ENCODE measurements at regions not wholly inside any gene's neighbourhood (a gene's known extent, or its start where the extent isn't known, plus 50 kb on each side); places are given as distances from the start of the nearest gene placed in this dataset.

- no peak for DNase-seq (ENCODE audit: low spot score)
Observed at GRCh38 chr10:78391585-78391984, 357.9 kb downstream of the RPS24 start.

GRCh38 chr10:78392197-78392596 lies 358.5 kb downstream of the RPS24 start:
- DNase-seq (ENCODE audit: low spot score): no peak

GRCh38 chr10:78393094-78393493 lies 359.4 kb downstream of the RPS24 start:
- no peak for DNase-seq (ENCODE audit: low spot score)

- DNase-seq (ENCODE audit: low spot score): no peak
Observed at GRCh38 chr10:78394047-78394446, 360.4 kb downstream of the RPS24 start.

- no peak for DNase-seq (ENCODE audit: low spot score)
Observed at GRCh38 chr10:78395162-78395561, 361.5 kb downstream of the RPS24 start.

- no peak for DNase-seq (ENCODE audit: low spot score)
Observed at GRCh38 chr10:78396754-78397153, 363.1 kb downstream of the RPS24 start.

GRCh38 chr10:78397786-78398185 lies 364.1 kb downstream of the RPS24 start:
- DNase-seq (ENCODE audit: low spot score): no peak

GRCh38 chr10:78398382-78398781 lies 364.7 kb downstream of the RPS24 start:
- no peak for DNase-seq (ENCODE audit: low spot score)

- DNase-seq (ENCODE audit: low spot score): no peak
Observed at GRCh38 chr10:78401624-78402367, 368.1 kb downstream of the RPS24 start.

- no peak for DNase-seq (ENCODE audit: low spot score)
Observed at GRCh38 chr10:78402591-78402990, 368.9 kb downstream of the RPS24 start.

- no peak for DNase-seq (ENCODE audit: low spot score)
Observed at GRCh38 chr10:78403781-78404180, 370.1 kb downstream of the RPS24 start.

- DNase-seq (ENCODE audit: low spot score): no peak
Observed at GRCh38 chr10:78404296-78404695, 370.6 kb downstream of the RPS24 start.

GRCh38 chr10:78405231-78405630 lies 371.6 kb downstream of the RPS24 start:
- DNase-seq (ENCODE audit: low spot score): no peak

GRCh38 chr10:78405736-78406135 lies 372.1 kb downstream of the RPS24 start:
- DNase-seq (ENCODE audit: low spot score): no peak

GRCh38 chr10:78406648-78407008 lies 373.0 kb downstream of the RPS24 start:
- no peak for DNase-seq (ENCODE audit: low spot score)

- DNase-seq (ENCODE audit: low spot score): peak; percentile 55
Observed at GRCh38 chr10:78407009-78407711, 373.5 kb downstream of the RPS24 start.

- no peak for DNase-seq (ENCODE audit: low spot score)
Observed at GRCh38 chr10:78407966-78408365, 374.3 kb downstream of the RPS24 start.

GRCh38 chr10:78408671-78409472 lies 375.2 kb downstream of the RPS24 start:
- DNase-seq (ENCODE audit: low spot score): peak; percentile 19

- no peak for DNase-seq (ENCODE audit: low spot score)
Observed at GRCh38 chr10:78410046-78410965, 376.6 kb downstream of the RPS24 start.

GRCh38 chr10:78411716-78412115 lies 378.1 kb downstream of the RPS24 start:
- DNase-seq (ENCODE audit: low spot score): no peak

GRCh38 chr10:78412605-78413004 lies 378.9 kb downstream of the RPS24 start:
- DNase-seq (ENCODE audit: low spot score): no peak

Data from A172 (cell line).